Esophagus muscularis mucosa (tissue), 4 donors: ENCODE measurements at regions not wholly inside any gene's neighbourhood (a gene's known extent, or its start where the extent isn't known, plus 50 kb on each side); places are given as distances from the start of the nearest gene placed in this dataset.

ENCODE experiments used
- CTCF ChIP-seq, 3 experiments: fragments of 200-600 bp in 2 of 3; fragments of 450-650 bp in 1 of 3; sonication (generic) in 2 of 3; IDR thresholded peaks; one replicate each; pipeline ENCODE4 v1.5.1; 2017 to 2019; ENCODE audit warnings: antibody characterized with exemption in 3 of 3, mild to moderate bottlenecking in 2 of 3, moderate library complexity in 1 of 3
- EP300 ChIP-seq: sonication (generic); formaldehyde crosslinking; IDR thresholded peaks from one replicate; pipeline ENCODE4 v1.6.1; 2017; ENCODE audit warnings: antibody characterized with exemption
- POLR2A ChIP-seq: fragments of 450-650 bp; IDR thresholded peaks from one replicate; pipeline ENCODE4 v1.6.1; 2017; ENCODE audit warnings: antibody characterized with exemption, moderate library complexity, mild to moderate bottlenecking, low read depth
- POLR2AphosphoS5 ChIP-seq, 2 donors: sonication (generic); formaldehyde crosslinking; IDR thresholded peaks; one replicate each; pipeline ENCODE4 v1.6.1; 2017; ENCODE audit warnings: antibody characterized with exemption in 2 of 2

- TF ChIP-seq CTCF (IDR thresholded peaks at IDR 0.05) (no peak), POLR2A (no peak), POLR2AphosphoS5 (IDR thresholded peaks at IDR 0.05) (no peak), EP300 (no peak)
Observed at GRCh38 chr17:77018504-77018903, 122.3 kb upstream of the SEC14L1 start.
